ENCODE measurements at regions not wholly inside any gene's neighbourhood (a gene's known extent, or its start where the extent isn't known, plus 50 kb on each side); places are given as distances from the start of the nearest gene placed in this dataset.

DNA sequence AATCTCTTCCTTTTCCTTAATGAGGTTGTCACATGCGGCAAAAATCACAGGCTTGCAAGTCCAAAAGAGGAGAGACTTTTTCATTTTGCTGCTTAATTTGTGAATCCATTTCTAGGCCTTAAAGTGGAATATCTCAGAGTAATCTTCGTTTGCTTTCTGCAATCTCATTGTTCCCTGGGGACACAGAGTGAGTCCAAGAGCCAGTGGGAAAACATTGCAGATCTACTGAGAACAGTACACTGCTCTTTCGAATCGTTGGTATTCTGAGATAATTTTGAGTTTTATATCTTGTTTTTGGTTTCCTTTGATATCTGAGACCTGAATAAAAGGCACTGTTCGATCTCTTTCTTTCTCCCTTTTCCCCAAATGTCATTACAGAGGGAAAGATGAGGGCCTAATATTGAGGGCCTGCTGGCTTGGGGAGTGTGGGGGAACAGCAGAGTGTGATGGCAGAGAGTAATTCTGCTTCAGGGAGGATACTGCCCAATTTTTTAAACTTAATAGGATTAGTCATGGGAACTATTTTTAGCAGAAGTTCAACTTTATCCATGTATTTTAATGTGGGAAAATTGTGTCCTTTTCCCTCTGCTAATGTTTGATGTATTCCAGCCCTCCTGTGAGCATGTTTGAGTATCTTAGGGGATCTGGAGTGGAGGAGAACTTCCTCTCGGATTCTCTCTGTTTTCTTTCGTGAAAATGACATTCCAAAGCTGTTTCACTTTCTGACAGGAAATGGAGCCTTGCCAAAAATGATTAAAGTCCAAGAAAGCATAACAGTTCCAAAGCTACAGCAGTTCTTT is 418.2 kb upstream of the ZEB2 start:
- in situ Hi-C loops (cut with HindIII; ENCODE audit: low pct_unique_long_range_greater_than_20kb, low sequenced_read_pairs) (no loop called here), intact Hi-C loops (cut with micrococcal nuclease; ENCODE audit: unreplicated experiment) (no loop called here)
- CTCF ChIA-PET, result no interaction called here

DNA sequence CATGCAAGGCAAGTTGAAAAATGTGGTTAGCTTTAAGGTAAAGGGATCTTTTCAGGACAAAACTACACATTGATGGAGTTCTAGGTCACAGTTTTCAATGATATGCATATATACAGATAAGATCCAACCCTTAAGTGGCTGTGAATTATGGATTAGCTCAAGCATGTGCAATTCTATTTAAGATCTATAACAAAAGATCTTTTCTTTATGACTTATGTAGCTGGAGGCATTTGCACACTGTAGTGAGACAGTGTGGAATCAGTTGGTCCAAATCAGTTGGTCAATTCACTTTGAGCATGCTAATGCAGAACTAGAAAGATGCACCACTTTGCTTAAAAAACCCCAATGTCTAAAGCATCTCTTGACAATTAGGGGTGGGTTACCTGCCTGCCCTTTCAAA is 417.1 kb upstream of the ZEB2 start:
- BruUV-seq (replicated peaks), result no TSS peak

More for the DNA sequence above, 418.2 kb upstream of the ZEB2 start:
- peak; percentile 2 for DNase-seq (ENCODE audit: low read depth, low spot score)
- no peak for TF ChIP-seq POLR2AphosphoS5 (IDR thresholded peaks at IDR 0.05; ENCODE audit: low read depth, low read length)
- TF ChIP-seq, protein P1, sequence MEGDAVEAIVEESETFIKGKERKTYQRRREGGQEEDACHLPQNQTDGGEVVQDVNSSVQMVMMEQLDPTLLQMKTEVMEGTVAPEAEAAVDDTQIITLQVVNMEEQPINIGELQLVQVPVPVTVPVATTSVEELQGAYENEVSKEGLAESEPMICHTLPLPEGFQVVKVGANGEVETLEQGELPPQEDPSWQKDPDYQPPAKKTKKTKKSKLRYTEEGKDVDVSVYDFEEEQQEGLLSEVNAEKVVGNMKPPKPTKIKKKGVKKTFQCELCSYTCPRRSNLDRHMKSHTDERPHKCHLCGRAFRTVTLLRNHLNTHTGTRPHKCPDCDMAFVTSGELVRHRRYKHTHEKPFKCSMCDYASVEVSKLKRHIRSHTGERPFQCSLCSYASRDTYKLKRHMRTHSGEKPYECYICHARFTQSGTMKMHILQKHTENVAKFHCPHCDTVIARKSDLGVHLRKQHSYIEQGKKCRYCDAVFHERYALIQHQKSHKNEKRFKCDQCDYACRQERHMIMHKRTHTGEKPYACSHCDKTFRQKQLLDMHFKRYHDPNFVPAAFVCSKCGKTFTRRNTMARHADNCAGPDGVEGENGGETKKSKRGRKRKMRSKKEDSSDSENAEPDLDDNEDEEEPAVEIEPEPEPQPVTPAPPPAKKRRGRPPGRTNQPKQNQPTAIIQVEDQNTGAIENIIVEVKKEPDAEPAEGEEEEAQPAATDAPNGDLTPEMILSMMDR (IDR thresholded peaks at IDR 0.05), result no peak
- TF ChIP-seq, protein P2, sequence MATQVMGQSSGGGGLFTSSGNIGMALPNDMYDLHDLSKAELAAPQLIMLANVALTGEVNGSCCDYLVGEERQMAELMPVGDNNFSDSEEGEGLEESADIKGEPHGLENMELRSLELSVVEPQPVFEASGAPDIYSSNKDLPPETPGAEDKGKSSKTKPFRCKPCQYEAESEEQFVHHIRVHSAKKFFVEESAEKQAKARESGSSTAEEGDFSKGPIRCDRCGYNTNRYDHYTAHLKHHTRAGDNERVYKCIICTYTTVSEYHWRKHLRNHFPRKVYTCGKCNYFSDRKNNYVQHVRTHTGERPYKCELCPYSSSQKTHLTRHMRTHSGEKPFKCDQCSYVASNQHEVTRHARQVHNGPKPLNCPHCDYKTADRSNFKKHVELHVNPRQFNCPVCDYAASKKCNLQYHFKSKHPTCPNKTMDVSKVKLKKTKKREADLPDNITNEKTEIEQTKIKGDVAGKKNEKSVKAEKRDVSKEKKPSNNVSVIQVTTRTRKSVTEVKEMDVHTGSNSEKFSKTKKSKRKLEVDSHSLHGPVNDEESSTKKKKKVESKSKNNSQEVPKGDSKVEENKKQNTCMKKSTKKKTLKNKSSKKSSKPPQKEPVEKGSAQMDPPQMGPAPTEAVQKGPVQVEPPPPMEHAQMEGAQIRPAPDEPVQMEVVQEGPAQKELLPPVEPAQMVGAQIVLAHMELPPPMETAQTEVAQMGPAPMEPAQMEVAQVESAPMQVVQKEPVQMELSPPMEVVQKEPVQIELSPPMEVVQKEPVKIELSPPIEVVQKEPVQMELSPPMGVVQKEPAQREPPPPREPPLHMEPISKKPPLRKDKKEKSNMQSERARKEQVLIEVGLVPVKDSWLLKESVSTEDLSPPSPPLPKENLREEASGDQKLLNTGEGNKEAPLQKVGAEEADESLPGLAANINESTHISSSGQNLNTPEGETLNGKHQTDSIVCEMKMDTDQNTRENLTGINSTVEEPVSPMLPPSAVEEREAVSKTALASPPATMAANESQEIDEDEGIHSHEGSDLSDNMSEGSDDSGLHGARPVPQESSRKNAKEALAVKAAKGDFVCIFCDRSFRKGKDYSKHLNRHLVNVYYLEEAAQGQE (IDR thresholded peaks at IDR 0.05; ENCODE audit: insufficient read depth in 1 of 2, low read depth in 2 of 2, low read length in 1 of 2), result no peak
- no peak for TF ChIP-seq SIN3A (IDR thresholded peaks at IDR 0.05; ENCODE audit: borderline replicate concordance, insufficient read depth, low read depth, low read length)
- TF ChIP-seq TCF7L2 (IDR thresholded peaks at IDR 0.05; ENCODE audit: low read depth, low read length), result no peak
- no peaks in the 10 kb centered on the region for H3K9me3 ChIP-seq (ENCODE audit: control insufficient read depth, insufficient read depth, low read depth, low read length)
- no peak overlapping the region for H3K4me3 ChIP-seq (ENCODE audit: low read depth in 2 of 2, low read length in 2 of 2)
- ATAC-seq, result no peak
- H3K36me3 ChIP-seq (ENCODE audit: control insufficient read depth, insufficient read depth, low read length), result no peaks in the 10 kb centered on the region
- no peak overlapping the region for H3K27ac ChIP-seq (ENCODE audit: low read length)
- H3K27me3 ChIP-seq (ENCODE audit: control insufficient read depth, insufficient read depth, low read length), result no peaks in the 10 kb centered on the region
- no TSS peak for BruUV-seq (replicated peaks)
- no peaks in the 10 kb centered on the region for H3K4me1 ChIP-seq (ENCODE audit: control insufficient read depth, insufficient read depth, low read length)
- POLR2A ChIA-PET, result no interaction called here

More for the DNA sequence above, 417.1 kb upstream of the ZEB2 start:
- no peaks in the 10 kb centered on the region for H3K4me1 ChIP-seq (ENCODE audit: control insufficient read depth, insufficient read depth, low read length)
- DNase-seq (ENCODE audit: low read depth, low spot score) (no peak), ATAC-seq (no peak)
- no peaks in the 10 kb centered on the region for H3K27me3 ChIP-seq (ENCODE audit: control insufficient read depth, insufficient read depth, low read length)
- ChIA-PET POLR2A (no interaction called here), CTCF (no interaction called here)
- TF ChIP-seq, protein P1 (IDR thresholded peaks at IDR 0.05), result no peak
- no peak for TF ChIP-seq POLR2AphosphoS5 (IDR thresholded peaks at IDR 0.05; ENCODE audit: low read depth, low read length)
- no peak for TF ChIP-seq SIN3A (IDR thresholded peaks at IDR 0.05; ENCODE audit: borderline replicate concordance, insufficient read depth, low read depth, low read length)
- no peak overlapping the region for H3K27ac ChIP-seq (ENCODE audit: low read length)
- intact Hi-C loops (cut with micrococcal nuclease; ENCODE audit: unreplicated experiment) (no loop called here), in situ Hi-C loops (cut with HindIII; ENCODE audit: low pct_unique_long_range_greater_than_20kb, low sequenced_read_pairs) (no loop called here)
- no peaks in the 10 kb centered on the region for H3K9me3 ChIP-seq (ENCODE audit: control insufficient read depth, insufficient read depth, low read depth, low read length)
- no peaks in the 10 kb centered on the region for H3K36me3 ChIP-seq (ENCODE audit: control insufficient read depth, insufficient read depth, low read length)
- no peak overlapping the region for H3K4me3 ChIP-seq (ENCODE audit: low read depth in 2 of 2, low read length in 2 of 2)
